ENCODE measurements at regions not wholly inside any gene's neighbourhood (a gene's known extent, or its start where the extent isn't known, plus 50 kb on each side); places are given as distances from the start of the nearest gene placed in this dataset.
"Not testable (repeated sequence)": the region's sequence is repeated elsewhere in the genome, so short reads cannot be mapped to it uniquely, and the experiment has no call there.

DNA sequence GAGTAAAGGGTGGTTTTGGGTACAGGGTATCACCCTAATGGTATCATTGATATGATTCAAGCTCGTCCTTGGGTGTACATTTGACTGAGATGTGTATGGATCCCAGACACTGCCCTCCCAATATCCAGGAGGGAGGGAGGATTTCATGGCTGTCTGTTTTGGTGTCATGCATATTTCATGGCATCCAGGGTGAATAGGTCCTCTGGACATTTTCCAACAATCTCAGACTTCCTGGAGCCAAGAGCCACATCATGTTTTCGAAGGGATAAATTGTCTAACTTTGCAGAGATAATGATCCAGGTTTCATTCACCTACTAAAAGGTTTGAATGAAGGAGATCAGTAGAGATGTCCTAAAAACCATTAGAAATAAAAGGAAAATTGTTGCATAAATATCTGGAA, 431.9 kb downstream of the SHISA9 start:
- Histone ChIP-seq H3K27me3 (ENCODE audit: control insufficient read depth in 3 of 3, insufficient read depth in 3 of 3, low read length in 3 of 3) (no peaks in the 10 kb centered on the region), H3K9me3 (ENCODE audit: control insufficient read depth in 2 of 2, insufficient read depth in 1 of 2, low read depth in 1 of 2, low read length in 1 of 2) (no peaks in the 10 kb centered on the region), H3K36me3 (ENCODE audit: control insufficient read depth in 3 of 3, insufficient read depth in 2 of 3, low read depth in 1 of 3, low read length in 3 of 3) (no peaks in the 10 kb centered on the region), H3K4me1 (ENCODE audit: control insufficient read depth in 3 of 3, insufficient read depth in 2 of 3, low read depth in 1 of 3, low read length in 2 of 3) (no peaks in the 10 kb centered on the region), H3K4me3 (ENCODE audit: low read depth in 1 of 3, low read length in 3 of 3) (no peak overlapping the region), H3K27ac (ENCODE audit: low read depth in 1 of 3, low read length in 2 of 3) (no peak overlapping the region)
- no peak for FAIRE-seq
- WGBS, 3 donors: 54 to 70% (median 55%) methylated on average over 2 of the region's 2 CpGs
- DNase-seq: no peak

DNA sequence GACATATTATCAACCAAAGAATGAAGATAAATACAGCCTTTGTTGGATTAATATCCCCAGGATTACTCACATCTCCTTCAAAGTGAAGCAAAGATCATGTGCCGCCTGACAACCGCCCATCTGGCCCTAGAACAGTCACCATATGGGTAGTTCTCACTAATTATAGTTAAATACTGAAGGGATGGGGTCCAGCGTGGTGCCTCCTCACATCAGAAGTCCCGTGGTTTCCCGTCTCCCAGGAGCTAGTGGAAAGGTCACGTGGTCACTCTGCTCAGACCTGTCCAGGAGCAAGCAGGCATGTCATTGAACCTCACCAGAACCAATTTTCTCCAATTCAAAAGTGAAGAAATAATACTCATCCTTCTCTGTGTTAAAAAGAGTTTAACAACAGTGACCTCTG, 434.5 kb downstream of the SHISA9 start:
- WGBS, 3 donors: 61 to 86% (median 79%) methylated on average over 6 of the region's 6 CpGs
- no peak overlapping the region for H3K4me3 ChIP-seq (ENCODE audit: low read depth in 1 of 3, low read length in 3 of 3)
- H3K27ac ChIP-seq (ENCODE audit: low read depth in 1 of 3, low read length in 2 of 3): no peak overlapping the region
- no peak for FAIRE-seq
- no peaks in the 10 kb centered on the region for H3K27me3 ChIP-seq (ENCODE audit: control insufficient read depth in 3 of 3, insufficient read depth in 3 of 3, low read length in 3 of 3)
- no peak for DNase-seq
- H3K36me3 ChIP-seq (ENCODE audit: control insufficient read depth in 3 of 3, insufficient read depth in 2 of 3, low read depth in 1 of 3, low read length in 3 of 3): no peaks in the 10 kb centered on the region
- H3K9me3 ChIP-seq (ENCODE audit: control insufficient read depth in 2 of 2, insufficient read depth in 1 of 2, low read depth in 1 of 2, low read length in 1 of 2): no peaks in the 10 kb centered on the region
- no peaks in the 10 kb centered on the region for H3K4me1 ChIP-seq (ENCODE audit: control insufficient read depth in 3 of 3, insufficient read depth in 2 of 3, low read depth in 1 of 3, low read length in 2 of 3)

DNA sequence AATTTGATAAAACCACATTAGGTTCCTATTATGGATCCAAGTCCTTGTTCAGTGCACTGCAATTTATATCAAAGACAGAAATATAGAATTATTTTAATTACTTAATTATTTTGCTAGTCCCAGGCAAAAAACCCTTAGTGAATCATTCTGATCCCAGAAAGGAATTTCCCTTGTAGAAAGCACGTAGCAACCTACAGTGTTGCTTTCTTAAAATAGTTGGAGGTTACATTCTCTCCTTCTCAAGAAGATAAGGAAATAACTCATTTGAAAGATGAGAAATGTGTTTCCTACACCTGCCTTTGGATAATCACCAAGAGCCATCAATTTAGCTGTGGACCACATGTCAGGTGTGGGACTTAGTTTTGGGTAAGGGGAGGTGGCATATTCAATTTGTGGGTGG, 434.9 kb downstream of the SHISA9 start:
- Histone ChIP-seq H3K4me1 (ENCODE audit: control insufficient read depth in 3 of 3, insufficient read depth in 2 of 3, low read depth in 1 of 3, low read length in 2 of 3) (no peaks in the 10 kb centered on the region), H3K27ac (ENCODE audit: low read depth in 1 of 3, low read length in 2 of 3) (no peak overlapping the region), H3K27me3 (ENCODE audit: control insufficient read depth in 3 of 3, insufficient read depth in 3 of 3, low read length in 3 of 3) (no peaks in the 10 kb centered on the region), H3K9me3 (ENCODE audit: control insufficient read depth in 2 of 2, insufficient read depth in 1 of 2, low read depth in 1 of 2, low read length in 1 of 2) (no peaks in the 10 kb centered on the region), H3K4me3 (ENCODE audit: low read depth in 1 of 3, low read length in 3 of 3) (no peak overlapping the region), H3K36me3 (ENCODE audit: control insufficient read depth in 3 of 3, insufficient read depth in 2 of 3, low read depth in 1 of 3, low read length in 3 of 3) (no peaks in the 10 kb centered on the region)
- 51 to 71% (median 63%) methylated on average over 1 of the region's 1 CpG for WGBS, 3 donors
- DNase-seq: no peak
- FAIRE-seq: no peak

DNA sequence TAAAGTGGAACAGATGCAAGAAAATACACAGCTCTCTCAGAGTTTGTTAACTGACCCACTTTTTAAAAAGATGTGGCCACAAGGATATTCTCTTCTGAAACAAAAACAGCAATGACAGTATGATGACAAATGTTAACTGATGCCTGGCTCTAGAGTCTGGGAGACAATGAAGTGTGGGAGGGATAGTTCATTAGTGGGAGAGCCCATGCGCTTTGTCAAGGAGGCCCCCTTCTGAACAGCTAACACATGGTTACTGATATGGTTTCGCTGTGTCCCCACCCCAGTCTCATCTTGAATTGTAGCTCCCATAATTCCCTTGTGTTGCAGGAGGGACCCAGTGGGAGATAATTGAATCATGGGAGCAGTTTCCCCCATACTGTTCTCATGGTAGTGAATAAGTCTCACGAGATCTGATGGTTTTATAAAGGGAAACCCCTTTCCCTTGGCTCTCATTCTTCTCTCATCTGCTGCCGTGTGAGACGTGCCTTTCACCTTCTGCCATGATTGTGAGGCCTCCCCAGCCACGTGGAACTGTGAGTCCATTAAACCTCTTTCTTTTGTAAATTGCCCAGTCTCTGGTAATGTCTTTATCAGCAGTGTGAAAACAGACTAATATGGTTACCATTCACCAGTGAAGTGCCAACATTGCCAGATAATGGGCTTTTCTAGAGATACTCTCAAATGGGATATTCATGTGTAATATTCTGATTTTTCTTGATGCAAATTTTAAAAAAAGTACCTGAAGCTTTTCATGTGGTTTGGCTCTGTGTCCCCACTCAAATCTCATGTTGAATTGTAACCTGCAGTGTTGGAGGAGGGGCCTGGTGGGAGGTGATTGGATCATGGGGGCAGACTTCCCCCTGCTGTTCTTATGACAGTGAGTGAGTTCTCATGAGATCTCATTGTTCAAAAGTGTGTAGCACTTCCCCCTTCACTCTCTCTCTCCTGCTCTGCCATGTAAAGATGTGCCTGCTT, 435.8 kb downstream of the SHISA9 start:
- not testable (repeated sequence) for H3K4me3 ChIP-seq (ENCODE audit: low read depth in 1 of 3, low read length in 3 of 3); H3K27ac ChIP-seq (ENCODE audit: low read depth in 1 of 3, low read length in 2 of 3); DNase-seq; H3K36me3 ChIP-seq (ENCODE audit: control insufficient read depth in 3 of 3, insufficient read depth in 2 of 3, low read depth in 1 of 3, low read length in 3 of 3); H3K9me3 ChIP-seq (ENCODE audit: control insufficient read depth in 2 of 2, insufficient read depth in 1 of 2, low read depth in 1 of 2, low read length in 1 of 2); H3K27me3 ChIP-seq (ENCODE audit: control insufficient read depth in 3 of 3, insufficient read depth in 3 of 3, low read length in 3 of 3); H3K4me1 ChIP-seq (ENCODE audit: control insufficient read depth in 3 of 3, insufficient read depth in 2 of 3, low read depth in 1 of 3, low read length in 2 of 3); FAIRE-seq
- WGBS, 3 donors: 60 to 76% (median 67%) methylated on average over 6 of the region's 6 CpGs

DNA sequence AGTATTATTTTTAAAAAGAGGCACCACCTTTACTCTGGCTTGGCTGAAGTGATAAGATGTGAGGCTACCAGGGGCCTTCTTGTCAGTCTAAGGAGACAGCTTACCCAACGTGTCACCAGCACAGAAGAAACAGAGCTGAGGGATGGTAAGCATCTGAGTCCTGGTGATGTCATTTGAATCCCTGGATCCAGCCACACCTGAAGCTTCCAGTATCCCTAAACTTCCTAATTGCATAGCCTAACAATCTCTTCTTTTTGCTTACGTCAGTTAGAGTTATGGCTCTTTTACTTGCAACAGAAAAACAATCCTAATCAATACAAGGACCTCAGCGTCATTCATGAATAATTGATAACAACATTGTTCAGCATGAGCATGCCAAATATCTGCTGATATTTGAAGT, 436.6 kb downstream of the SHISA9 start:
- FAIRE-seq (no peak), DNase-seq (no peak)
- no peak overlapping the region for H3K4me3 ChIP-seq (ENCODE audit: low read depth in 1 of 3, low read length in 3 of 3)
- no peaks in the 10 kb centered on the region for H3K27me3 ChIP-seq (ENCODE audit: control insufficient read depth in 3 of 3, insufficient read depth in 3 of 3, low read length in 3 of 3)
- no peaks in the 10 kb centered on the region for H3K36me3 ChIP-seq (ENCODE audit: control insufficient read depth in 3 of 3, insufficient read depth in 2 of 3, low read depth in 1 of 3, low read length in 3 of 3)
- no peak overlapping the region for H3K27ac ChIP-seq (ENCODE audit: low read depth in 1 of 3, low read length in 2 of 3)
- no peaks in the 10 kb centered on the region for H3K9me3 ChIP-seq (ENCODE audit: control insufficient read depth in 2 of 2, insufficient read depth in 1 of 2, low read depth in 1 of 2, low read length in 1 of 2)
- 64 to 78% (median 70%) methylated on average over 3 of the region's 3 CpGs for WGBS, 3 donors
- H3K4me1 ChIP-seq (ENCODE audit: control insufficient read depth in 3 of 3, insufficient read depth in 2 of 3, low read depth in 1 of 3, low read length in 2 of 3): no peaks in the 10 kb centered on the region

DNA sequence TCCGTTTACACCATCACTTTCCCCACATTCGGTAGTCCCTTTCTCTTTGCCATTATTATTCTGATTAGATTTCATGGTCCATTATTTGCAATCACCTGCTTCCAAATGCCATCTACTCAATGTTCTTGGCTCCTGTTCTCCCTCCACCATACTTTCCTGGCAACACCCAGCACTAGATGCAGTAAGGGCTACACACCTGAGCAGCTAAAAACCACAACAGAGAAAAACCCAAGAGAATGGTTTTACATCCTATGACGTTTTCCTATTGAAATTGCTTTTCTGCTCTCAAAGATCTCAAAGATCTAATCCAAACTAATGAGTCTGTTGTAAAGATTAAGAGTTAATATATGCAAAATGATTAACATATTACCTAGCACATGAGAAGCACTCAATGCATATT, 441.3 kb downstream of the SHISA9 start:
- no peak overlapping the region for H3K4me3 ChIP-seq (ENCODE audit: low read depth in 1 of 3, low read length in 3 of 3)
- no peaks in the 10 kb centered on the region for H3K4me1 ChIP-seq (ENCODE audit: control insufficient read depth in 3 of 3, insufficient read depth in 2 of 3, low read depth in 1 of 3, low read length in 2 of 3)
- WGBS, 3 donors: 68 to 76% (median 72%) methylated on average over 3 of the region's 3 CpGs
- no peak overlapping the region for H3K27ac ChIP-seq (ENCODE audit: low read depth in 1 of 3, low read length in 2 of 3)
- FAIRE-seq (no peak), DNase-seq (no peak)
- no peaks in the 10 kb centered on the region for H3K27me3 ChIP-seq (ENCODE audit: control insufficient read depth in 3 of 3, insufficient read depth in 3 of 3, low read length in 3 of 3)
- no peaks in the 10 kb centered on the region for H3K36me3 ChIP-seq (ENCODE audit: control insufficient read depth in 3 of 3, insufficient read depth in 2 of 3, low read depth in 1 of 3, low read length in 3 of 3)
- no peaks in the 10 kb centered on the region for H3K9me3 ChIP-seq (ENCODE audit: control insufficient read depth in 2 of 2, insufficient read depth in 1 of 2, low read depth in 1 of 2, low read length in 1 of 2)

DNA sequence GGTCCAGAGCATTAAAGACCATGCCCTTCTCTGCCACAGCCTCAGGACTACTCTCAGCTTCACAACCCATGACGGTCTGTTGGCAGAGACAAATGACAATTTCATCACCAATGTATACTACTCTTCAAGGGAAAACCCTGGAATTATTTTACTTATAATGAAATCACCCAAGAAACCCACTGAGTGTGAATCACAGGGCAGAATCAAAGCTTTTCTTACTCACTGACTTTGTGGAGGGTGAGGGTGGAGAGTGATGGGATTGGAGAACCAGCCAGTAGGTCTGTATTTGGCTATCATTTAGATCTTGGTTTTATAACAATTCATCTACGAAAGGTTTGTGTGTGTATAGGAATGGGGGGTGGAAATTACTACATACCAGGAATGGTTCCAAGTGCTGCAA, 442.6 kb downstream of the SHISA9 start:
- WGBS, 3 donors: 53 to 71% (median 58%) methylated on average over 2 of the region's 2 CpGs
- DNase-seq (no peak), FAIRE-seq (no peak)
- Histone ChIP-seq H3K27ac (ENCODE audit: low read depth in 1 of 3, low read length in 2 of 3) (no peak overlapping the region), H3K4me1 (ENCODE audit: control insufficient read depth in 3 of 3, insufficient read depth in 2 of 3, low read depth in 1 of 3, low read length in 2 of 3) (no peaks in the 10 kb centered on the region), H3K9me3 (ENCODE audit: control insufficient read depth in 2 of 2, insufficient read depth in 1 of 2, low read depth in 1 of 2, low read length in 1 of 2) (no peaks in the 10 kb centered on the region), H3K36me3 (ENCODE audit: control insufficient read depth in 3 of 3, insufficient read depth in 2 of 3, low read depth in 1 of 3, low read length in 3 of 3) (no peaks in the 10 kb centered on the region), H3K27me3 (ENCODE audit: control insufficient read depth in 3 of 3, insufficient read depth in 3 of 3, low read length in 3 of 3) (no peaks in the 10 kb centered on the region), H3K4me3 (ENCODE audit: low read depth in 1 of 3, low read length in 3 of 3) (no peak overlapping the region)

DNA sequence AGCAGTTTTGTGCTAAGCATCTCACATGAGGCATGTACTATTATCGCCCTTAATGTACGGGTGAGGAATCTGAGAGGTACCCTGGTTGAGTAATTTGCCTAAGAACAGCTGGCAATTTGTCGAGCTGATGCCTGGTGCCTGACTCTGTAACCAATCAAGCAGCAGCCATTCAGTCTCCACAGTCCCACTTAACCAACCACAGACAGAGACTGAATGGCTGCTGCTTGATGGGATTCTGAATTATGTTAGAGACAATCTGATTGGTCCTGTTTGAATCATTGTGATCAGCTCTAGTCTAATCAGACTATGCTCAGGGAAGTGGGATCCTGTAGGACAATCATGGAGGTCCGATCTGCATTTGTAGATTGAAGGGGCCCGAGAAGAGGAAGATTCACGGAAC, 447.0 kb downstream of the SHISA9 start:
- 86 to 89% (median 89%) methylated on average over 6 of the region's 6 CpGs for WGBS, 3 donors
- H3K4me3 ChIP-seq (ENCODE audit: low read depth in 1 of 3, low read length in 3 of 3): no peak overlapping the region
- no peak overlapping the region for H3K27ac ChIP-seq (ENCODE audit: low read depth in 1 of 3, low read length in 2 of 3)
- no peaks in the 10 kb centered on the region for H3K9me3 ChIP-seq (ENCODE audit: control insufficient read depth in 2 of 2, insufficient read depth in 1 of 2, low read depth in 1 of 2, low read length in 1 of 2)
- H3K27me3 ChIP-seq (ENCODE audit: control insufficient read depth in 3 of 3, insufficient read depth in 3 of 3, low read length in 3 of 3): no peaks in the 10 kb centered on the region
- no peaks in the 10 kb centered on the region for H3K36me3 ChIP-seq (ENCODE audit: control insufficient read depth in 3 of 3, insufficient read depth in 2 of 3, low read depth in 1 of 3, low read length in 3 of 3)
- no peak for FAIRE-seq
- DNase-seq: no peak
- no peaks in the 10 kb centered on the region for H3K4me1 ChIP-seq (ENCODE audit: control insufficient read depth in 3 of 3, insufficient read depth in 2 of 3, low read depth in 1 of 3, low read length in 2 of 3)

DNA sequence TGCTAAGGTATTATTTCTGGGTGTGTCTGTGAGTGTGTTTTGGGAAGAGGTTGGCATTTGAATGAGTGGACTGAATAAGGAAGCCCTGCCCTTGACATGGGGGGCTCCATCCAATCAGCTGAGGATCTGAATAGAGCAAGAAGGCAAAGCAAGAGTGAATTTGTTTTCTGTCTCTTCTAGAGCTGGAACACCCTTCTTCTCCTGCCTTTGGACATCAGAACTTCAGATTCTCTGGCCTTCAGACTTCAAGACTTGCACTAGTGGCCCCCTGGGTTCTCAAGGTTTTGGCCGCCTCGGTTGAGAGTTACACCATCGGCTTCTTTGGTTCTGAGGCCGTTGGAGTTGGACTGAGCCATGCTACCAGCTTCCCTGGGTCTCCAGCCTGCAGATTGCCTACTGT, 448.6 kb downstream of the SHISA9 start:
- H3K27ac ChIP-seq (ENCODE audit: low read depth in 1 of 3, low read length in 2 of 3): no peak overlapping the region
- no peaks in the 10 kb centered on the region for H3K36me3 ChIP-seq (ENCODE audit: control insufficient read depth in 3 of 3, insufficient read depth in 2 of 3, low read depth in 1 of 3, low read length in 3 of 3)
- no peaks in the 10 kb centered on the region for H3K27me3 ChIP-seq (ENCODE audit: control insufficient read depth in 3 of 3, insufficient read depth in 3 of 3, low read length in 3 of 3)
- WGBS, 3 donors: 72 to 88% (median 87%) methylated on average over 4 of the region's 4 CpGs
- H3K4me1 ChIP-seq (ENCODE audit: control insufficient read depth in 3 of 3, insufficient read depth in 2 of 3, low read depth in 1 of 3, low read length in 2 of 3): no peaks in the 10 kb centered on the region
- DNase-seq (no peak), FAIRE-seq (no peak)
- H3K4me3 ChIP-seq (ENCODE audit: low read depth in 1 of 3, low read length in 3 of 3): no peak overlapping the region
- H3K9me3 ChIP-seq (ENCODE audit: control insufficient read depth in 2 of 2, insufficient read depth in 1 of 2, low read depth in 1 of 2, low read length in 1 of 2): no peaks in the 10 kb centered on the region

Measured in small intestine (tissue), 7 donors.